Fibroblast of skin of back (primary cell): ENCODE measurements at regions not wholly inside any gene's neighbourhood (a gene's known extent, or its start where the extent isn't known, plus 50 kb on each side); places are given as distances from the start of the nearest gene placed in this dataset.
"Not testable (repeated sequence)": the region's sequence is repeated elsewhere in the genome, so short reads cannot be mapped to it uniquely, and the experiment has no call there.

Source experiments
- DNase-seq: peaks from one replicate; pipeline ENCODE4 v3.0.0-alpha.2; 2013

GRCh38 chr17:45650561-45650960 lies 133.6 kb upstream of the CRHR1 start:
- DNase-seq, result no peak

- DNase-seq, result no peak
These were observed 132.9 kb upstream of the CRHR1 start for GRCh38 chr17:45651145-45651709.

- DNase-seq, result no peak
These were observed 130.5 kb upstream of the CRHR1 start for GRCh38 chr17:45653616-45654015.

GRCh38 chr17:45656527-45657181 lies 127.5 kb upstream of the CRHR1 start:
- no peak for DNase-seq

GRCh38 chr17:45660474-45660873 lies 123.6 kb upstream of the CRHR1 start:
- DNase-seq, result no peak

- no peak for DNase-seq
These were observed 121.7 kb upstream of the CRHR1 start for GRCh38 chr17:45662432-45662831.

GRCh38 chr17:45663772-45664171 lies 120.3 kb upstream of the CRHR1 start:
- no peak for DNase-seq

GRCh38 chr17:45664921-45665320 lies 119.2 kb upstream of the CRHR1 start:
- no peak for DNase-seq

- no peak for DNase-seq
These were observed 118.0 kb upstream of the CRHR1 start for GRCh38 chr17:45666046-45666600.

- DNase-seq, result no peak
These were observed 117.5 kb upstream of the CRHR1 start for GRCh38 chr17:45666641-45667040.

- no peak for DNase-seq
These were observed 116.4 kb upstream of the CRHR1 start for GRCh38 chr17:45667591-45668171.

GRCh38 chr17:45668316-45668715 lies 115.8 kb upstream of the CRHR1 start:
- no peak for DNase-seq

GRCh38 chr17:45672301-45672700 lies 111.8 kb upstream of the CRHR1 start:
- DNase-seq, result no peak

GRCh38 chr17:45672792-45673191 lies 111.3 kb upstream of the CRHR1 start:
- DNase-seq, result no peak

GRCh38 chr17:45673759-45674158 lies 110.4 kb upstream of the CRHR1 start:
- DNase-seq, result not testable (repeated sequence)

- DNase-seq, result no peak
These were observed 109.1 kb upstream of the CRHR1 start for GRCh38 chr17:45675012-45675411.

GRCh38 chr17:45675892-45676291 lies 108.2 kb upstream of the CRHR1 start:
- no peak for DNase-seq

GRCh38 chr17:45676695-45677094 lies 107.4 kb upstream of the CRHR1 start:
- DNase-seq, result no peak

- no peak for DNase-seq
These were observed 106.3 kb upstream of the CRHR1 start for GRCh38 chr17:45677770-45678169.

GRCh38 chr17:45679426-45679825 lies 104.7 kb upstream of the CRHR1 start:
- DNase-seq, result no peak

- no peak for DNase-seq
These were observed 103.8 kb upstream of the CRHR1 start for GRCh38 chr17:45680360-45680759.

GRCh38 chr17:45681706-45682105 lies 102.4 kb upstream of the CRHR1 start:
- DNase-seq, result no peak

GRCh38 chr17:45686250-45686649 lies 97.9 kb upstream of the CRHR1 start:
- no peak for DNase-seq

GRCh38 chr17:45687594-45687993 lies 96.5 kb upstream of the CRHR1 start:
- no peak for DNase-seq
